Tongue (tissue), 1 donor: ENCODE measurements at regions not wholly inside any gene's neighbourhood (a gene's known extent, or its start where the extent isn't known, plus 50 kb on each side); places are given as distances from the start of the nearest gene placed in this dataset.

Experiments
- DNase-seq: peaks from one replicate; pipeline ENCODE4 v3.0.0-alpha.2; 2015

GRCh38 chr11:70678931-70679900 is 280.9 kb downstream of the CTTN start:
- DNase-seq, result no peak

- no peak for DNase-seq
Observed at GRCh38 chr11:70680781-70681281, 282.5 kb downstream of the CTTN start.

- DNase-seq, result no peak
Observed at GRCh38 chr11:70682056-70682455, 283.7 kb downstream of the CTTN start.

GRCh38 chr11:70682760-70683159 is 284.4 kb downstream of the CTTN start:
- no peak for DNase-seq

GRCh38 chr11:70687716-70688115 is 289.4 kb downstream of the CTTN start:
- no peak for DNase-seq

- no peak for DNase-seq
Observed at GRCh38 chr11:70688142-70688541, 289.8 kb downstream of the CTTN start.

- no peak for DNase-seq
Observed at GRCh38 chr11:70689764-70690163, 291.4 kb downstream of the CTTN start.

- DNase-seq, result no peak
Observed at GRCh38 chr11:70692131-70692530, 293.8 kb downstream of the CTTN start.

- no peak for DNase-seq
Observed at GRCh38 chr11:70694371-70694770, 296.0 kb downstream of the CTTN start.

- no peak for DNase-seq
Observed at GRCh38 chr11:70695086-70695960, 297.0 kb downstream of the CTTN start.

GRCh38 chr11:70696076-70696475 is 297.7 kb downstream of the CTTN start:
- no peak for DNase-seq

GRCh38 chr11:70696564-70696963 is 298.2 kb downstream of the CTTN start:
- no peak for DNase-seq

- DNase-seq, result no peak
Observed at GRCh38 chr11:70697701-70698100, 299.4 kb downstream of the CTTN start.

GRCh38 chr11:70698871-70699270 is 300.5 kb downstream of the CTTN start:
- no peak for DNase-seq

GRCh38 chr11:70699294-70700221 is 301.2 kb downstream of the CTTN start:
- DNase-seq, result peak; percentile 45

GRCh38 chr11:70700453-70700852 is 302.1 kb downstream of the CTTN start:
- DNase-seq, result no peak

- DNase-seq, result no peak
Observed at GRCh38 chr11:70700871-70701270, 302.5 kb downstream of the CTTN start.

- no peak for DNase-seq
Observed at GRCh38 chr11:70702040-70702648, 303.8 kb downstream of the CTTN start.

GRCh38 chr11:70703141-70704064 is 305.1 kb downstream of the CTTN start:
- DNase-seq, result no peak

GRCh38 chr11:70705097-70705496 is 306.8 kb downstream of the CTTN start:
- no peak for DNase-seq
